A172 (cell line): ENCODE measurements at regions not wholly inside any gene's neighbourhood (a gene's known extent, or its start where the extent isn't known, plus 50 kb on each side); places are given as distances from the start of the nearest gene placed in this dataset.

ENCODE experiments used
- DNase-seq: peaks from one replicate; pipeline ENCODE4 v3.0.0-alpha.2; 2015; ENCODE audit warnings: low spot score

- peak; percentile 17 for DNase-seq
Measured at GRCh38 chr7:19062216-19062615, 55.2 kb downstream of the TWIST1 start.

DNA sequence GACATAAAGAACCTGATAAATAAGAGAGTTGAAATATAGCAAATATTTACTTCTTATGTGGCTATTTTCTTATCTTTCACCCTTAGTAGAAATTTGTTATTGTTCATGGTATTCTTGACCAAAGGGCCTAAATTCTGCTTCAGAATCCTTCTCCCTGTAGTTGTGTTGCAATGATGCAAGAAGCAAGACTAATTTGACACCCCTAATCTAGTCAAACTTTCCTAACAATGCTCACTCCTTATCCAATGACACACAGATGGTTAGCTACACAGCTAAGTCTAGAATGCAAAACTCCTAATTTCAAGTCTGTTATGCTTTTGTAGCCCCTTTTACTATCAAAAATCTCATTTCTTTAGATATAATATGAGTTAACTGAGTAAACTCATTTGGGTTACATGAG is 56.1 kb downstream of the TWIST1 start:
- DNase-seq: no peak

- DNase-seq: peak; percentile 32
Measured at GRCh38 chr7:19060761-19061259, 56.6 kb downstream of the TWIST1 start.

DNA sequence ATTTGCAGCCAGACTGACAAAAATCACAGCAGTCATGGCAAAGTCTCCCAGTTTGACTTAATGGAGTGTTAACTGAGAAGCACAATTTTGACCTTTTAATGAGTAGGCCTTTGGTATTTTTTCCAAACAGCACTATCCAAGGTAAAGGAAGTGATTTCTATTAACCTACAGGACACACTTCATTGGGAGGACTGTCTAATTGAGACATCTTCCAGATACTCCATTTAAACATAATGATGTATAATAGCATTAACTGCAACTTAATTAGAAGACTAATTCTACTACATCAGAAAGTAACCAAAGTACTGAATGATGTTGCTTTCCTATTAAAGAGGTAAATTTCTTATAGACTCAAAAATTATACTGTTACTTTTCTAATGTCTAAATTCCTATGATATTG is 61.1 kb downstream of the TWIST1 start:
- DNase-seq: no peak
